H1 (cell line): ENCODE measurements at regions not wholly inside any gene's neighbourhood (a gene's known extent, or its start where the extent isn't known, plus 50 kb on each side); places are given as distances from the start of the nearest gene placed in this dataset.

Source experiments
- CTCF ChIA-PET: fragments of 300-600 bp; sonication (Branson Sonifier 250); formaldehyde crosslinking; loops from one replicate; lab custom pipeline; 2021; ENCODE audit not compliant: partially characterized antibody; lab: Charles Lee
- POLR2A ChIA-PET: fragments of 300-600 bp; sonication (Branson Sonifier 250); formaldehyde crosslinking; loops from one replicate; lab custom pipeline; 2021; ENCODE audit warnings: inconsistent platforms; ENCODE audit not compliant: partially characterized antibody; lab: Charles Lee
- DNase-seq, 2 experiments: peaks; one replicate each; pipeline versions ENCODE4 v3.0.0 to v3.0.0-alpha.2; 2010 to 2022; ENCODE audit warnings: low spot score in 2 of 2, low read depth in 1 of 2, mixed read lengths in 1 of 2
- FAIRE-seq: peaks from 2 replicates; lab custom pipeline; 2011; peaks lifted over from hg19 to GRCh38; lab: Jason Lieb, UNC
- H2AFZ ChIP-seq: 2 replicates; pipeline ENCODE4 v1.8.1; 2012; ENCODE audit warnings: low read length, inconsistent platforms
- H2AK5ac ChIP-seq: 2 replicates; pipeline ENCODE4 v1.6.1; 2013; ENCODE audit warnings: low read depth, low read length
- H2BK120ac ChIP-seq: replicated peaks from 2 replicates; pipeline ENCODE3; 2013; ENCODE audit warnings: low read depth, low read length, inconsistent platforms
- H2BK12ac ChIP-seq: 2 replicates; pipeline ENCODE4 v1.6.1; 2013; ENCODE audit warnings: low read depth, low read length
- H2BK15ac ChIP-seq: 2 replicates; pipeline ENCODE4 v1.6.1; 2013; ENCODE audit warnings: low read length
- H2BK20ac ChIP-seq: 2 replicates; pipeline ENCODE4 v1.6.1; 2013; ENCODE audit warnings: low read length
- H2BK5ac ChIP-seq: 2 replicates; pipeline ENCODE4 v1.6.1; 2013; ENCODE audit warnings: low read depth, low read length
- H3K14ac ChIP-seq: 2 replicates; pipeline ENCODE4 v1.6.1; 2013; ENCODE audit warnings: inconsistent platforms; ENCODE audit not compliant: insufficient read length
- H3K18ac ChIP-seq: 2 replicates; pipeline ENCODE4 v1.6.1; 2013; ENCODE audit warnings: low read length; ENCODE audit errors: extremely low read depth
- H3K23ac ChIP-seq: 2 replicates; pipeline ENCODE4 v1.6.1; 2013; ENCODE audit warnings: inconsistent platforms; ENCODE audit not compliant: insufficient read length
- H3K23me2 ChIP-seq: 2 replicates; pipeline ENCODE4 v1.6.1; 2013; ENCODE audit warnings: low read depth, low read length
- H3K27ac ChIP-seq: 2 replicates; pipeline ENCODE4 v1.6.1; 2011; ENCODE audit warnings: low read depth, low read length, inconsistent platforms
- H3K27me3 ChIP-seq, 4 experiments: replicated peaks in 1 of 4; 1 replicate in 1 of 4; 2 replicates in 3 of 4; pipeline versions ENCODE4 v1.6.1 to v1.8.1; 2011 to 2013; ENCODE audit warnings: low read length in 3 of 4, mild to moderate bottlenecking in 3 of 4, inconsistent platforms in 2 of 4, mixed read lengths in 2 of 4, moderate library complexity in 1 of 4; ENCODE audit not compliant: control insufficient read depth in 3 of 4, insufficient read depth in 3 of 4; ENCODE audit errors: extremely low read depth in 1 of 4
- H3K36me3 ChIP-seq, 4 experiments: 2 replicates each; pipeline versions ENCODE4 v1.6.1 to v1.8.1; 2011 to 2013; ENCODE audit warnings: mild to moderate bottlenecking in 4 of 4, low read length in 3 of 4, moderate library complexity in 2 of 4, control low read depth in 1 of 4, inconsistent platforms in 1 of 4; ENCODE audit not compliant: insufficient read depth in 4 of 4, control insufficient read depth in 2 of 4
- H3K4ac ChIP-seq: replicated peaks from 2 replicates; pipeline ENCODE3; 2013; ENCODE audit warnings: low read length, low read depth, mixed read lengths, inconsistent platforms; ENCODE audit not compliant: insufficient read length
- H3K4me1 ChIP-seq, 4 experiments: replicated peaks in 1 of 4; 1 replicate in 1 of 4; 2 replicates in 3 of 4; pipeline versions ENCODE4 v1.6.1 to v1.8.1; 2011 to 2013; ENCODE audit warnings: low read length in 3 of 4, inconsistent platforms in 2 of 4, mixed read lengths in 1 of 4; ENCODE audit not compliant: insufficient read depth in 4 of 4, control insufficient read depth in 3 of 4
- H3K4me2 ChIP-seq, 2 experiments: 2 replicates each; pipeline versions ENCODE4 v1.6.1 to v1.8.1; 2011 to 2013; ENCODE audit warnings: low read depth in 2 of 2, low read length in 2 of 2, control low read depth in 1 of 2, inconsistent platforms in 1 of 2, mild to moderate bottlenecking in 1 of 2; ENCODE audit not compliant: insufficient read depth in 1 of 2
- H3K4me3 ChIP-seq, 4 experiments: fragments of 200-600, 300-600 bp in 1 of 4; sonication (generic), shearing (Covaris generic), sonication (Bioruptor Twin) in 1 of 4; 2 replicates each; pipeline versions ENCODE4 v1.5.1 to v1.8.1; 2011 to 2016; ENCODE audit warnings: low read length in 4 of 4, low read depth in 3 of 4, control low read depth in 2 of 4, inconsistent platforms in 2 of 4, mild to moderate bottlenecking in 2 of 4, mixed read lengths in 1 of 4, moderate library complexity in 1 of 4; ENCODE audit not compliant: insufficient read depth in 2 of 4; ENCODE audit errors: extremely low read depth in 1 of 4
- H3K56ac ChIP-seq: replicated peaks from 2 replicates; pipeline ENCODE3; 2013; ENCODE audit warnings: low read depth, mild to moderate bottlenecking, mixed read lengths, low read length, inconsistent platforms; ENCODE audit not compliant: insufficient read length
- H3K79me1 ChIP-seq: 2 replicates; pipeline ENCODE4 v1.6.1; 2013; ENCODE audit warnings: low read depth, low read length, control low read depth
- H3K79me2 ChIP-seq, 2 experiments: 2 replicates each; pipeline versions ENCODE4 v1.6.1 to v1.8.1; 2012 to 2013; ENCODE audit warnings: low read length in 2 of 2, mild to moderate bottlenecking in 2 of 2, inconsistent platforms in 1 of 2; ENCODE audit not compliant: insufficient read depth in 2 of 2, control insufficient read depth in 1 of 2
- H3K9ac ChIP-seq, 4 experiments: replicated peaks in 1 of 4; 1 replicate in 1 of 4; 2 replicates in 3 of 4; pipeline versions ENCODE4 v1.6.1 to v1.8.1; 2011 to 2013; ENCODE audit warnings: low read depth in 3 of 4, low read length in 3 of 4, control low read depth in 2 of 4, mild to moderate bottlenecking in 2 of 4, moderate library complexity in 2 of 4, inconsistent platforms in 1 of 4; ENCODE audit errors: extremely low read depth in 1 of 4
- H3K9me3 ChIP-seq, 2 experiments: 2 replicates each; pipeline versions ENCODE4 v1.6.1 to v1.8.1; 2012 to 2013; ENCODE audit warnings: mild to moderate bottlenecking in 2 of 2, moderate library complexity in 2 of 2, control low read depth in 1 of 2, inconsistent platforms in 1 of 2, low read depth in 1 of 2, low read length in 1 of 2, mixed read lengths in 1 of 2; ENCODE audit not compliant: insufficient read depth in 2 of 2
- H4K20me1 ChIP-seq, 2 experiments: replicated peaks in 1 of 2; 2 replicates each; pipeline versions ENCODE3 to v1.8.1; 2011 to 2013; ENCODE audit warnings: inconsistent platforms in 2 of 2, low read length in 2 of 2, mild to moderate bottlenecking in 1 of 2; ENCODE audit not compliant: insufficient read depth in 2 of 2, control insufficient read depth in 1 of 2
- H4K5ac ChIP-seq: 2 replicates; pipeline ENCODE4 v1.6.1; 2013; ENCODE audit warnings: low read length, low read depth, mixed read lengths, inconsistent platforms; ENCODE audit not compliant: insufficient read length
- H4K8ac ChIP-seq: 2 replicates; pipeline ENCODE4 v1.8.0; 2013; ENCODE audit warnings: mild to moderate bottlenecking, moderate library complexity, low read length, inconsistent platforms; ENCODE audit not compliant: insufficient read depth; ENCODE audit errors: extremely low read depth
- H4K91ac ChIP-seq: replicated peaks from 2 replicates; pipeline ENCODE3; 2013; ENCODE audit warnings: low read length, mixed read lengths, inconsistent platforms; ENCODE audit not compliant: insufficient read length
- ATF3 ChIP-seq: IDR thresholded peaks from 2 replicates; pipeline ENCODE4 v1.6.1; 2011; ENCODE audit warnings: low read depth, mild to moderate bottlenecking, low read length; ENCODE audit not compliant: insufficient read depth
- CBX5 ChIP-seq: fragments of 300-800, 300-1000 bp; sonication (generic); IDR thresholded peaks from 2 replicates; pipeline ENCODE4 v1.7.1; 2016; ENCODE audit warnings: antibody characterized with exemption, low read length, low read depth
- CEBPB ChIP-seq: IDR thresholded peaks from 2 replicates; pipeline ENCODE4 v1.6.1; 2012; ENCODE audit warnings: low read depth, low read length
- EGR1 ChIP-seq: IDR thresholded peaks from 2 replicates; pipeline ENCODE4 v1.6.1; 2011; ENCODE audit warnings: low read depth, low read length, borderline replicate concordance
- FOSL1 ChIP-seq: IDR thresholded peaks from 2 replicates; pipeline ENCODE4 v1.6.1; 2011; ENCODE audit warnings: mild to moderate bottlenecking, low read depth, low read length, moderate library complexity; ENCODE audit not compliant: insufficient read depth
- MAFK ChIP-seq: IDR thresholded peaks from 2 replicates; pipeline ENCODE4 v1.6.1; 2012; ENCODE audit warnings: low read depth, mild to moderate bottlenecking, improper control_type of control experiment, low read length
- NANOG ChIP-seq: IDR thresholded peaks from 2 replicates; pipeline ENCODE4 v1.6.1; 2011; ENCODE audit warnings: low read length, low read depth, mild to moderate bottlenecking, inconsistent platforms; ENCODE audit not compliant: insufficient read depth, poor library complexity, severe bottlenecking
- POLR2AphosphoS5 ChIP-seq: IDR thresholded peaks from 2 replicates; pipeline ENCODE4 v1.6.1; 2011; ENCODE audit warnings: low read depth, low read length
- SAP30 ChIP-seq: fragments of 300-600 bp; sonication (generic); IDR thresholded peaks from 2 replicates; pipeline ENCODE4 v1.7.1; 2012; ENCODE audit warnings: low read length, moderate library complexity, mild to moderate bottlenecking, inconsistent platforms; ENCODE audit not compliant: insufficient read depth, insufficient replicate concordance
- SP2 ChIP-seq: IDR thresholded peaks from 2 replicates; pipeline ENCODE4 v1.6.1; 2012; ENCODE audit warnings: mild to moderate bottlenecking, low read length, inconsistent platforms
- SP4 ChIP-seq: IDR thresholded peaks from 2 replicates; pipeline ENCODE4 v1.6.1; 2012; ENCODE audit warnings: low read length, inconsistent platforms
- SUZ12 ChIP-seq: fragments of 200-600 bp; sonication (generic); IDR thresholded peaks from 2 replicates; pipeline ENCODE4 v1.6.1; 2012; ENCODE audit warnings: mild to moderate bottlenecking, inconsistent platforms, low read length, moderate library complexity, mixed read lengths
- TBP ChIP-seq: IDR thresholded peaks from 2 replicates; pipeline ENCODE4 v1.6.1; 2011; ENCODE audit warnings: low read depth, low read length, improper control_type of control experiment
- WGBS, 2 experiments: shearing (Covaris generic) in 1 of 2; methylation state at CpG; one replicate each; pipeline versions ENCODE4 v1.1.6 to v1.1.7; 2013 to 2015; ENCODE audit warnings: low lambda C conversion rate in 2 of 2, mixed read lengths in 2 of 2, inconsistent platforms in 1 of 2, low coverage in 1 of 2, missing lambda C conversion rate in 1 of 2; ENCODE audit not compliant: insufficient replicate concordance in 2 of 2, insufficient coverage in 1 of 2, insufficient read length in 1 of 2; ENCODE audit errors: extremely low coverage in 1 of 2, missing lambda C conversion rate in 1 of 2; 5-methylcytosine and 5-hydroxymethylcytosine counted together

- no peak overlapping the region for H4K8ac ChIP-seq
- no peak overlapping the region for H2BK12ac ChIP-seq
- H2AFZ ChIP-seq, result no peak overlapping the region
- 83% methylated on average over 4 of the region's 4 CpGs; no CpG with 5 or more reads in 1 of the 2 experiments for WGBS, 2 experiments
- H3K9ac ChIP-seq, result no peak overlapping the region
- no peaks in the 10 kb centered on the region for H3K36me3 ChIP-seq
- H2BK120ac ChIP-seq, result no peak overlapping the region
- H3K4ac ChIP-seq, result no peak overlapping the region
- CTCF ChIA-PET, result interaction anchor here (1.5 kb wide), 1 partner anchor 174 kb away, joined by 5 read pairs; no protein-coding TSS in a partner anchor
- H3K14ac ChIP-seq, result no peak overlapping the region
- H2BK20ac ChIP-seq, result no peak overlapping the region
- H3K23ac ChIP-seq, result no peak overlapping the region
- no peak overlapping the region for H2BK5ac ChIP-seq
- H3K9me3 ChIP-seq, result no peaks in the 10 kb centered on the region
- no peak overlapping the region for H2BK15ac ChIP-seq
- peaks cover 8% of the 10 kb centered on the region; the same call in 1 of the 2 replicates for H3K23me2 ChIP-seq
- H3K79me1 ChIP-seq, result no peaks in the 10 kb centered on the region
- FAIRE-seq, result no peak
- no peak overlapping the region for H3K18ac ChIP-seq
- POLR2A ChIA-PET, result no interaction called here
- H3K4me3 ChIP-seq, result no peak overlapping the region
- H3K27ac ChIP-seq, result no peak overlapping the region
- no peaks in the 10 kb centered on the region for H3K79me2 ChIP-seq
- H3K56ac ChIP-seq, result no peak overlapping the region
- H4K91ac ChIP-seq, result no peak overlapping the region
- H4K20me1 ChIP-seq, result no peaks in the 10 kb centered on the region
- no peak overlapping the region for H2AK5ac ChIP-seq
- DNase-seq, result no peak
- peaks cover 0 to 2% (median 0%) of the 10 kb centered on the region in 4 experiments; a peak in 1 of 7 replicates for H3K4me1 ChIP-seq
- no peak overlapping the region for H4K5ac ChIP-seq
- H3K27me3 ChIP-seq, result no peaks in the 10 kb centered on the region
- H3K4me2 ChIP-seq, result no peak overlapping the region
- no peak for TF ChIP-seq CBX5
- TF ChIP-seq SP4, result no peak
- no peak for TF ChIP-seq SP2
- no peak for TF ChIP-seq SAP30
- no peak for TF ChIP-seq ATF3
- TF ChIP-seq MAFK, result no peak
- TF ChIP-seq TBP, result no peak
- TF ChIP-seq EGR1, result no peak
- TF ChIP-seq CEBPB, result no peak
- TF ChIP-seq FOSL1, result no peak
- TF ChIP-seq POLR2AphosphoS5, result no peak
- no peak for TF ChIP-seq SUZ12
- no peak for TF ChIP-seq NANOG
These were observed 310.1 kb downstream of the FOXL1 start for GRCh38 chr16:86888231-86889053.
